ENCODE measurements at regions not wholly inside any gene's neighbourhood (a gene's known extent, or its start where the extent isn't known, plus 50 kb on each side); places are given as distances from the start of the nearest gene placed in this dataset.

- TF ChIP-seq CTCF (conservative IDR thresholded peaks at IDR 0.05; ENCODE audit: low read depth, low read length) = peak; percentile 69
- TF ChIP-seq EZH2 (IDR thresholded peaks at IDR 0.05; ENCODE audit: borderline replicate concordance, low read depth, low read length, poor library complexity, severe bottlenecking) = no peak
Observed at GRCh38 chr4:182089326-182089725, 153.9 kb upstream of the TENM3 start.
